KMS-11 (cell line): ENCODE measurements at regions not wholly inside any gene's neighbourhood (a gene's known extent, or its start where the extent isn't known, plus 50 kb on each side); places are given as distances from the start of the nearest gene placed in this dataset.

Experiments
- H2AFZ ChIP-seq: fragments of 200-600 bp; sonication (generic); 2 replicates; pipeline ENCODE4 v1.6.1; 2016; ENCODE audit warnings: antibody characterized with exemption, mixed run types, low read depth
- H3K27ac ChIP-seq: fragments of 200-600 bp; sonication (generic); 2 replicates; pipeline ENCODE4 v1.6.1; 2016; ENCODE audit warnings: mild to moderate bottlenecking, mixed run types
- H3K27me3 ChIP-seq: fragments of 200-600 bp; sonication (generic); 2 replicates; pipeline ENCODE4 v1.6.1; 2017; ENCODE audit warnings: mild to moderate bottlenecking, low read depth, mixed run types, moderate library complexity; ENCODE audit not compliant: insufficient read depth
- H3K36me3 ChIP-seq: fragments of 200-600 bp; sonication (generic); 2 replicates; pipeline ENCODE4 v1.6.1; 2017; ENCODE audit warnings: mild to moderate bottlenecking, mixed run types; ENCODE audit not compliant: insufficient read depth
- H3K4me1 ChIP-seq: fragments of 200-600 bp; sonication (generic); 2 replicates; pipeline ENCODE4 v1.6.1; 2016; ENCODE audit warnings: mild to moderate bottlenecking, low read depth, mixed run types; ENCODE audit not compliant: poor library complexity, severe bottlenecking
- H3K4me2 ChIP-seq: fragments of 200-600 bp; sonication (generic); 2 replicates; pipeline ENCODE4 v1.7.0; 2016; ENCODE audit warnings: mild to moderate bottlenecking, mixed run types
- H3K4me3 ChIP-seq: fragments of 200-600 bp; sonication (generic); IDR thresholded peaks from 2 replicates; pipeline ENCODE4 v1.6.1; 2017; ENCODE audit warnings: low read depth, low read length, mixed read lengths; ENCODE audit not compliant: insufficient read depth
- H3K79me2 ChIP-seq: fragments of 200-600 bp; sonication (generic); 2 replicates; pipeline ENCODE4 v1.6.1; 2016; ENCODE audit warnings: low read depth, mixed run types; ENCODE audit not compliant: insufficient read depth
- H3K9ac ChIP-seq: fragments of 200-600 bp; sonication (generic); 2 replicates; pipeline ENCODE4 v1.6.1; 2016; ENCODE audit warnings: mild to moderate bottlenecking, mixed run types
- H4K20me1 ChIP-seq: fragments of 200-600 bp; sonication (generic); 2 replicates; pipeline ENCODE4 v1.6.1; 2016; ENCODE audit warnings: mild to moderate bottlenecking, mixed run types; ENCODE audit not compliant: insufficient read depth
- TF ChIP-seq, protein P1 (sequence below): fragments of 200-600 bp; sonication (generic); conservative IDR thresholded peaks from 2 replicates; pipeline ENCODE4 v1.6.1; 2017; ENCODE audit warnings: low read depth, mild to moderate bottlenecking, antibody characterized with exemption, low read length, moderate library complexity, mixed read lengths

- no peaks in the 10 kb centered on the region for H4K20me1 ChIP-seq
- H3K27me3 ChIP-seq: no peaks in the 10 kb centered on the region
- TF ChIP-seq, protein P1, sequence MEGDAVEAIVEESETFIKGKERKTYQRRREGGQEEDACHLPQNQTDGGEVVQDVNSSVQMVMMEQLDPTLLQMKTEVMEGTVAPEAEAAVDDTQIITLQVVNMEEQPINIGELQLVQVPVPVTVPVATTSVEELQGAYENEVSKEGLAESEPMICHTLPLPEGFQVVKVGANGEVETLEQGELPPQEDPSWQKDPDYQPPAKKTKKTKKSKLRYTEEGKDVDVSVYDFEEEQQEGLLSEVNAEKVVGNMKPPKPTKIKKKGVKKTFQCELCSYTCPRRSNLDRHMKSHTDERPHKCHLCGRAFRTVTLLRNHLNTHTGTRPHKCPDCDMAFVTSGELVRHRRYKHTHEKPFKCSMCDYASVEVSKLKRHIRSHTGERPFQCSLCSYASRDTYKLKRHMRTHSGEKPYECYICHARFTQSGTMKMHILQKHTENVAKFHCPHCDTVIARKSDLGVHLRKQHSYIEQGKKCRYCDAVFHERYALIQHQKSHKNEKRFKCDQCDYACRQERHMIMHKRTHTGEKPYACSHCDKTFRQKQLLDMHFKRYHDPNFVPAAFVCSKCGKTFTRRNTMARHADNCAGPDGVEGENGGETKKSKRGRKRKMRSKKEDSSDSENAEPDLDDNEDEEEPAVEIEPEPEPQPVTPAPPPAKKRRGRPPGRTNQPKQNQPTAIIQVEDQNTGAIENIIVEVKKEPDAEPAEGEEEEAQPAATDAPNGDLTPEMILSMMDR: no peak
These were observed 231.3 kb downstream of the BUD13 start for GRCh38 chr11:116541460-116541859.

DNA sequence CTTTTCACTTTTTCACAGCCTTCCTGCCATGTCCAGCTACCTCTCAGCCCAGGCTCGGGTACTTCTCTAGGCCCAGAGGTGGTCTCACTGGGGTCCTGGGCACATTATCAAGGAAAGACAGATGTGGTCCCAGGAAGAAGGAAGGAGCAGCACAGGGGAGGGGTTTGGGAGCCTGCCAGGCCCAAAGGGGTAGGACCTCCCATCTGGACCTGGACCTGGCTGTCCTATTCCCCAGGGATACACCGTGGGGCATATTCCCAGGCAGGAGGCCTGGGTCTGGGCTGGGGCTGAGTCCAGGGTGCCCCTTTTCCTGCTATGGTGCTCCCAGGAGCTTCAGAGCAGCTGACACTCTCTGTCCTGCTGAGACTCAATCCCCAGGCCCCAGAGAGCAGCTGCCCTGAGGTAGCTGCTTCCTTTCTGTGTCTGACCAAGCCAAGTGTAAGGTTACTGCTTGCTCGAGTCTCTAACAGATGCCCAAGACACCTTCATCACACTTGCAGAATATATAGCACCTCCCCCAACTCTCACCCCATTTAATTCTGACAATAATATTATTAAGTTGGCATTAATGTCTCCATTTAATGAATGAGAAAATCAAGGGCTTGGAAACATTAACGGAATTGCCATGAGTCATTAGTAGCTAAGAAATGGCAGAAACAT is 232.0 kb downstream of the BUD13 start:
- no peak overlapping the region for H3K9ac ChIP-seq
- no peaks in the 10 kb centered on the region for H3K79me2 ChIP-seq
- no peak overlapping the region for H2AFZ ChIP-seq
- no peak overlapping the region for H3K4me3 ChIP-seq
- H3K27me3 ChIP-seq: no peaks in the 10 kb centered on the region
- H3K27ac ChIP-seq: no peak overlapping the region
- H3K4me1 ChIP-seq: peaks cover 10% of the 10 kb centered on the region
- no peaks in the 10 kb centered on the region for H3K36me3 ChIP-seq
- TF ChIP-seq, protein P1: no peak
- no peak overlapping the region for H3K4me2 ChIP-seq
- H4K20me1 ChIP-seq: no peaks in the 10 kb centered on the region

More at GRCh38 chr11:116541460-116541859, 231.3 kb downstream of the BUD13 start:
- Histone ChIP-seq H3K4me3 (no peak overlapping the region), H3K9ac (no peak overlapping the region), H3K4me2 (no peak overlapping the region), H3K27ac (no peak overlapping the region), H3K36me3 (no peaks in the 10 kb centered on the region), H3K79me2 (no peaks in the 10 kb centered on the region), H3K4me1 (peaks cover 10% of the 10 kb centered on the region), H2AFZ (no peak overlapping the region)

DNA sequence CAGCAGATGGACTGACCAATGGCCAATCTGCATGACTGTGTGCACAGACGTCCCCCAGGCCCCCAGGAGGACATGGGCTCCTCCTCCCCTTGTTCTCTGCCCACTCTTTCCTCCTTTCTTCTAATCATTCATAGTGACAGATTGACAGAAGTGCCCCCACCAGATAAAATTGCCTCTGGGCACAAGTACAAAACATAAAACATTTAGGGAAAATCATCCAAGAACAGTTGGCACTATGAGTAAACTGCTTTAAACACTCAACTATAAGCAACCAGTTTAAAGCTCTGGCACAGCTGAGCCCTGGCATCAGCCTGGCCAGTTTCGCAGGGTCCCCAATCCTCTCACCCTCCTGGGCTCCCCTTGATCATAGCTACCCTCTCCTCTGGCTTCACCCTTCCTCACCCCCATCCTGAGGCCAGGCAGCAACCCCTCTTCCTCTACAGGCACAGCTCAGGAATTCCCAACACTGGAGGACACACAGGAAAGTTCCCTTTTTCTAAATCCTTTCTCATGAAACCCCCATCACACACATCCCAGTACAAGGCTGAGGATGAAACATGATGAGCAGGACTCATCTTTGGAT is 232.9 kb downstream of the BUD13 start:
- Histone ChIP-seq H4K20me1 (no peaks in the 10 kb centered on the region), H3K9ac (no peak overlapping the region), H3K79me2 (no peaks in the 10 kb centered on the region), H3K36me3 (no peaks in the 10 kb centered on the region), H3K27me3 (no peaks in the 10 kb centered on the region), H3K4me2 (no peak overlapping the region), H3K4me1 (peaks cover 10% of the 10 kb centered on the region), H3K27ac (no peak overlapping the region), H3K4me3 (no peak overlapping the region), H2AFZ (no peak overlapping the region)
- TF ChIP-seq, protein P1: no peak

- Histone ChIP-seq H3K9ac (no peak overlapping the region), H4K20me1 (no peaks in the 10 kb centered on the region), H3K27ac (no peak overlapping the region), H2AFZ (no peak overlapping the region), H3K36me3 (no peaks in the 10 kb centered on the region), H3K4me3 (no peak overlapping the region), H3K27me3 (no peaks in the 10 kb centered on the region), H3K4me1 (peaks cover 10% of the 10 kb centered on the region), H3K79me2 (no peaks in the 10 kb centered on the region), H3K4me2 (no peak overlapping the region)
- TF ChIP-seq, protein P1: no peak
These were observed 233.6 kb downstream of the BUD13 start for GRCh38 chr11:116539211-116539610.
